Adrenal gland (tissue), 5 donors: ENCODE measurements at regions not wholly inside any gene's neighbourhood (a gene's known extent, or its start where the extent isn't known, plus 50 kb on each side); places are given as distances from the start of the nearest gene placed in this dataset.

Experiments used
- CTCF ChIP-seq, 6 experiments: fragments of 450-650 bp in 4 of 6; fragments of 200-600 bp in 2 of 6; sonication (generic) in 1 of 6; IDR thresholded peaks; 1 replicate in 5 of 6; 2 replicates in 1 of 6; pipeline versions ENCODE4 v1.5.1 to v1.8.0; 2016 to 2021; ENCODE audit warnings: antibody characterized with exemption in 6 of 6, mild to moderate bottlenecking in 2 of 6, moderate library complexity in 1 of 6
- POLR2A ChIP-seq, 2 donors: fragments of 450-650 bp; IDR thresholded peaks; one replicate each; pipeline ENCODE4 v1.6.1; 2017; ENCODE audit warnings: antibody characterized with exemption in 2 of 2, mild to moderate bottlenecking in 2 of 2, moderate library complexity in 1 of 2
- donor health status: DM: no; HTN: no; CAD: no.

- TF ChIP-seq CTCF (IDR thresholded peaks at IDR 0.05) (no peak), POLR2A (IDR thresholded peaks at IDR 0.05) (no peak)
Measured at GRCh38 chr2:149926149-149926548, 338.6 kb upstream of the MMADHC start.
